Panc1 (cell line): ENCODE measurements at regions not wholly inside any gene's neighbourhood (a gene's known extent, or its start where the extent isn't known, plus 50 kb on each side); places are given as distances from the start of the nearest gene placed in this dataset.

Source experiments
- ATAC-seq: fragments of 200-7000 bp; cut with Tn5 transposase; 2 replicates; pipeline ENCODE4 v1.9.1; 2020; ENCODE audit warnings: mild to moderate bottlenecking, moderate library complexity
- BruUV-seq: library from RNA; stranded (reverse); fragments of 400-500 nt; replicated peaks from 2 replicates; lab custom pipeline; 2021; lab: Mats Ljungman, UMichigan
- CTCF ChIA-PET: fragments of 300-600 bp; sonication (Branson Sonifier 250); formaldehyde crosslinking; loops from one replicate; lab custom pipeline; 2022; ENCODE audit warnings: antibody characterized with exemption; lab: Charles Lee
- POLR2A ChIA-PET: fragments of 300-600 bp; sonication (Branson Sonifier 250); formaldehyde crosslinking; loops from one replicate; lab custom pipeline; 2022; ENCODE audit warnings: antibody characterized with exemption; lab: Charles Lee
- DNase-seq: peaks from one replicate; pipeline ENCODE4 v3.0.0-alpha.2; 2010; ENCODE audit warnings: low read depth, low spot score
- H3K27ac ChIP-seq: 2 replicates; pipeline ENCODE4 v1.5.1; 2011; ENCODE audit warnings: mild to moderate bottlenecking, low read length, inconsistent platforms
- H3K27me3 ChIP-seq: fragments of 200-500 bp; sonication (Bioruptor generic); 2 replicates; pipeline ENCODE4 v1.6.0; 2014; ENCODE audit warnings: low read length, inconsistent platforms; ENCODE audit not compliant: control insufficient read depth, insufficient read depth
- H3K36me3 ChIP-seq: fragments of 200-500 bp; sonication (Bioruptor generic); 2 replicates; pipeline ENCODE4 v1.5.1; 2014; ENCODE audit warnings: inconsistent platforms, mild to moderate bottlenecking, low read length, moderate library complexity; ENCODE audit not compliant: control insufficient read depth, insufficient read depth
- H3K4me1 ChIP-seq: 2 replicates; pipeline ENCODE4 v1.5.1; 2011; ENCODE audit warnings: inconsistent platforms, mild to moderate bottlenecking, low read length, moderate library complexity; ENCODE audit not compliant: control insufficient read depth, insufficient read depth
- H3K4me3 ChIP-seq, 2 experiments: 2 replicates each; pipeline ENCODE4 v1.5.1; 2011 to 2012; ENCODE audit warnings: low read depth in 2 of 2, low read length in 2 of 2, mild to moderate bottlenecking in 2 of 2, inconsistent platforms in 1 of 2, moderate library complexity in 1 of 2
- H3K9me3 ChIP-seq: fragments of 200-500 bp; sonication (Bioruptor generic); 2 replicates; pipeline ENCODE4 v1.5.1; 2014; ENCODE audit warnings: low read depth, mild to moderate bottlenecking, inconsistent platforms, low read length, moderate library complexity; ENCODE audit not compliant: control insufficient read depth, insufficient read depth
- POLR2AphosphoS5 ChIP-seq: IDR thresholded peaks from 2 replicates; pipeline ENCODE4 v1.6.1; 2012; ENCODE audit warnings: mild to moderate bottlenecking, low read depth, low read length, moderate library complexity
- SIN3A ChIP-seq: IDR thresholded peaks from 2 replicates; pipeline ENCODE4 v1.6.1; 2012; ENCODE audit warnings: low read depth, mild to moderate bottlenecking, low read length, moderate library complexity, borderline replicate concordance; ENCODE audit not compliant: insufficient read depth
- TCF7L2 ChIP-seq: IDR thresholded peaks from 2 replicates; pipeline ENCODE4 v1.6.1; 2011; ENCODE audit warnings: mild to moderate bottlenecking, low read depth, low read length, inconsistent platforms
- in situ Hi-C: cut with HindIII; loops from 2 replicates; pipeline ENCODE4 v1.10.0; 2016; ENCODE audit warnings: low sequenced_read_pairs, low pct_unique_long_range_greater_than_20kb
- intact Hi-C: fragments of 100-400 bp; cut with micrococcal nuclease; formaldehyde crosslinking; loops from one replicate; pipeline ENCODE4 v1.10.0; 2022; ENCODE audit not compliant: unreplicated experiment
- TF ChIP-seq, protein P1 (sequence below), 2 experiments: IDR thresholded peaks; 2 replicates each; pipeline ENCODE4 v1.6.1; 2011 to 2012; ENCODE audit warnings: low read depth in 2 of 2, control low read depth in 1 of 2, low read length in 1 of 2, mild to moderate bottlenecking in 1 of 2, moderate library complexity in 1 of 2; ENCODE audit not compliant: insufficient read depth in 1 of 2
- TF ChIP-seq, protein P2 (sequence below): fragments of 450-650 bp; IDR thresholded peaks from 2 replicates; pipeline ENCODE4 v1.5.1; 2017; ENCODE audit warnings: mild to moderate bottlenecking

DNA sequence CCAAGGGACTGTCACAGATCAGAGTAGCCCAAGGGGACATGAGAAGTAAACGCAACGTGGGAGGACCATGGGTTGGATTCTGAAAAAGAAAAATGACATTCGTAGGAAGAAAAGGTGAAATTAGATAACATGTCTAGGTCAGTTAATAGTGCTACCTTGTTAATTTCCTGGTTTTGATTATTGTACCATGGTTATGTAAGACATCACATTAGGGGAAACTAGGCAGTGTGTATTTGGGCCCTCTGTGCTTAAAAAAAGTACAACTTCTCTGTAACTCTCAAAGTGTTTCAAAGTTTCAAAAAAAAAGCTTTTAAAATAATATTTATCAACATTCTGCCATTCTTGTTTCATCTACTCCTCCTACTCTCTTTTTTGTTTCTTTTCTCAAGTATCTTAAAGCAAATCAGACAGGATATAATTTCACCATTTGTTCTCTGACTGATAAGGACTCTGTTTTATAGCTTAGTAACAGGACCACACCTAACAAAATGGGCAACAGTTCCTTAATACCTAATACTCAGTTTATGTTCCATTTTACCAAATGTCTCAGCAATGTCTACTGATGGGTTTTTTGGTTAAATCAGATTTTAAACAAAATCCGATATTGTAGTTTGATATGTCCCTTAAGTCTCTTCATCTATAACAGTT lies 97.1 kb upstream of the PLCB4 start:
- no TSS peak for BruUV-seq

DNA sequence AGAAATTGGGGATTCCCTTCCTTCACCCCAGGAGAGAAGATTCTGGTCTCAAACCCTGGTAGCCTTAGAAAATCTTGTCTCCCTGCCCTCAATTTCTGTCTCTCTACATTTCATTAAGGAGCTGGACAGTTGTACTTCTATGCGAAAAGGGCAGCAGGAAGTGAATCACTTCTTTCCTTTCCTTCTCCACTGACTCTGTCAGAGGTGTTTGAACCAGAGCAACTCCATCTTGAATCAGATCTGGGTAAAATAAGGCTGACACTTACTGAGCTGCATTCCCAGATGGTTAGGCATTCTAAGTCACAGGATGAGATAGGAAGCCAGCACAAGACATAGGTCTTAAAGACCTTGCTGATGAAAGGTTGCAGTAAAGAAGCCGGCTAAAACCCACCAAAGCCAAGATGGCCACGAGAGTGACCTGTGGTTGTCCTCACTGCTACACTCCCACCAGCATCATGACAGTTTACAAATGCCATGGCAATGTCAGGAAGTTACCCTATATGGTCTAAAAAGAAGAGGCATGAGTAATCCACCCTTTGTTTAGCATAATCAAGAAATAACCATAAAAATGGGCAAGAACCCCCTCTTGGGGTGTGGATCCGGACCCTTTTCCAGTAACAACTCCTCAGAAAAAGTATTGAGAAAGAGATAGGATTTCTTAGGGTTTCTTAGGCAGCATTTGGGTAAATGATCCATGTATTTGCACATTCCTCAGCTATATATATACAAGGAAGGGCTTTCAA lies 95.8 kb upstream of the PLCB4 start:
- H3K4me1 ChIP-seq, result no peaks in the 10 kb centered on the region
- in situ Hi-C loops, result no loop called here
- no TSS peak for BruUV-seq
- no peaks in the 10 kb centered on the region for H3K9me3 ChIP-seq
- H3K36me3 ChIP-seq, result no peaks in the 10 kb centered on the region
- no peak overlapping the region for H3K27ac ChIP-seq
- intact Hi-C loops, result no loop called here
- ATAC-seq, result no peak
- CTCF ChIA-PET, result interaction anchor here (0.6 kb wide), 1 partner anchor 241 kb away, joined by 3 read pairs; no protein-coding TSS in a partner anchor
- no peaks in the 10 kb centered on the region for H3K27me3 ChIP-seq
- DNase-seq, result no peak
- POLR2A ChIA-PET, result interaction anchor here (0.6 kb wide), 1 partner anchor 17 kb away, joined by 3 read pairs; no protein-coding TSS in a partner anchor
- no peak overlapping the region for H3K4me3 ChIP-seq
- TF ChIP-seq, protein P1, sequence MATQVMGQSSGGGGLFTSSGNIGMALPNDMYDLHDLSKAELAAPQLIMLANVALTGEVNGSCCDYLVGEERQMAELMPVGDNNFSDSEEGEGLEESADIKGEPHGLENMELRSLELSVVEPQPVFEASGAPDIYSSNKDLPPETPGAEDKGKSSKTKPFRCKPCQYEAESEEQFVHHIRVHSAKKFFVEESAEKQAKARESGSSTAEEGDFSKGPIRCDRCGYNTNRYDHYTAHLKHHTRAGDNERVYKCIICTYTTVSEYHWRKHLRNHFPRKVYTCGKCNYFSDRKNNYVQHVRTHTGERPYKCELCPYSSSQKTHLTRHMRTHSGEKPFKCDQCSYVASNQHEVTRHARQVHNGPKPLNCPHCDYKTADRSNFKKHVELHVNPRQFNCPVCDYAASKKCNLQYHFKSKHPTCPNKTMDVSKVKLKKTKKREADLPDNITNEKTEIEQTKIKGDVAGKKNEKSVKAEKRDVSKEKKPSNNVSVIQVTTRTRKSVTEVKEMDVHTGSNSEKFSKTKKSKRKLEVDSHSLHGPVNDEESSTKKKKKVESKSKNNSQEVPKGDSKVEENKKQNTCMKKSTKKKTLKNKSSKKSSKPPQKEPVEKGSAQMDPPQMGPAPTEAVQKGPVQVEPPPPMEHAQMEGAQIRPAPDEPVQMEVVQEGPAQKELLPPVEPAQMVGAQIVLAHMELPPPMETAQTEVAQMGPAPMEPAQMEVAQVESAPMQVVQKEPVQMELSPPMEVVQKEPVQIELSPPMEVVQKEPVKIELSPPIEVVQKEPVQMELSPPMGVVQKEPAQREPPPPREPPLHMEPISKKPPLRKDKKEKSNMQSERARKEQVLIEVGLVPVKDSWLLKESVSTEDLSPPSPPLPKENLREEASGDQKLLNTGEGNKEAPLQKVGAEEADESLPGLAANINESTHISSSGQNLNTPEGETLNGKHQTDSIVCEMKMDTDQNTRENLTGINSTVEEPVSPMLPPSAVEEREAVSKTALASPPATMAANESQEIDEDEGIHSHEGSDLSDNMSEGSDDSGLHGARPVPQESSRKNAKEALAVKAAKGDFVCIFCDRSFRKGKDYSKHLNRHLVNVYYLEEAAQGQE (IDR thresholded peaks at IDR 0.05; ENCODE audit: insufficient read depth in 1 of 2, low read depth in 2 of 2, low read length in 1 of 2), result no peak
- no peak for TF ChIP-seq TCF7L2
- TF ChIP-seq SIN3A, result no peak
- TF ChIP-seq POLR2AphosphoS5, result no peak
- TF ChIP-seq, protein P2, sequence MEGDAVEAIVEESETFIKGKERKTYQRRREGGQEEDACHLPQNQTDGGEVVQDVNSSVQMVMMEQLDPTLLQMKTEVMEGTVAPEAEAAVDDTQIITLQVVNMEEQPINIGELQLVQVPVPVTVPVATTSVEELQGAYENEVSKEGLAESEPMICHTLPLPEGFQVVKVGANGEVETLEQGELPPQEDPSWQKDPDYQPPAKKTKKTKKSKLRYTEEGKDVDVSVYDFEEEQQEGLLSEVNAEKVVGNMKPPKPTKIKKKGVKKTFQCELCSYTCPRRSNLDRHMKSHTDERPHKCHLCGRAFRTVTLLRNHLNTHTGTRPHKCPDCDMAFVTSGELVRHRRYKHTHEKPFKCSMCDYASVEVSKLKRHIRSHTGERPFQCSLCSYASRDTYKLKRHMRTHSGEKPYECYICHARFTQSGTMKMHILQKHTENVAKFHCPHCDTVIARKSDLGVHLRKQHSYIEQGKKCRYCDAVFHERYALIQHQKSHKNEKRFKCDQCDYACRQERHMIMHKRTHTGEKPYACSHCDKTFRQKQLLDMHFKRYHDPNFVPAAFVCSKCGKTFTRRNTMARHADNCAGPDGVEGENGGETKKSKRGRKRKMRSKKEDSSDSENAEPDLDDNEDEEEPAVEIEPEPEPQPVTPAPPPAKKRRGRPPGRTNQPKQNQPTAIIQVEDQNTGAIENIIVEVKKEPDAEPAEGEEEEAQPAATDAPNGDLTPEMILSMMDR, result no peak

More for the DNA sequence above, 97.1 kb upstream of the PLCB4 start:
- intact Hi-C loops (no loop called here), in situ Hi-C loops (no loop called here)
- POLR2A ChIA-PET, result no interaction called here
- H3K27me3 ChIP-seq, result no peaks in the 10 kb centered on the region
- H3K9me3 ChIP-seq, result no peaks in the 10 kb centered on the region
- H3K27ac ChIP-seq, result no peak overlapping the region
- CTCF ChIA-PET, result no interaction called here
- H3K36me3 ChIP-seq, result no peaks in the 10 kb centered on the region
- TF ChIP-seq, protein P1 (IDR thresholded peaks at IDR 0.05; ENCODE audit: insufficient read depth in 1 of 2, low read depth in 2 of 2, low read length in 1 of 2), result no peak
- TF ChIP-seq TCF7L2 (no peak), POLR2AphosphoS5 (no peak), SIN3A (no peak)
- TF ChIP-seq, protein P2, result no peak
- ATAC-seq, result no peak
- no peak overlapping the region for H3K4me3 ChIP-seq
- DNase-seq, result no peak
- no peaks in the 10 kb centered on the region for H3K4me1 ChIP-seq
